HG03354 (cell line): ENCODE measurements at regions not wholly inside any gene's neighbourhood (a gene's known extent, or its start where the extent isn't known, plus 50 kb on each side); places are given as distances from the start of the nearest gene placed in this dataset.
"Not testable (repeated sequence)": the region's sequence is repeated elsewhere in the genome, so short reads cannot be mapped to it uniquely, and the experiment has no call there.

ENCODE experiments used
- ATAC-seq: cut with Tn5 transposase; IDR thresholded peaks from one replicate; pipeline ENCODE4 v1.9.1; 2021; ENCODE audit warnings: mild to moderate bottlenecking; ENCODE audit not compliant: unreplicated experiment, poor library complexity, severe bottlenecking

DNA sequence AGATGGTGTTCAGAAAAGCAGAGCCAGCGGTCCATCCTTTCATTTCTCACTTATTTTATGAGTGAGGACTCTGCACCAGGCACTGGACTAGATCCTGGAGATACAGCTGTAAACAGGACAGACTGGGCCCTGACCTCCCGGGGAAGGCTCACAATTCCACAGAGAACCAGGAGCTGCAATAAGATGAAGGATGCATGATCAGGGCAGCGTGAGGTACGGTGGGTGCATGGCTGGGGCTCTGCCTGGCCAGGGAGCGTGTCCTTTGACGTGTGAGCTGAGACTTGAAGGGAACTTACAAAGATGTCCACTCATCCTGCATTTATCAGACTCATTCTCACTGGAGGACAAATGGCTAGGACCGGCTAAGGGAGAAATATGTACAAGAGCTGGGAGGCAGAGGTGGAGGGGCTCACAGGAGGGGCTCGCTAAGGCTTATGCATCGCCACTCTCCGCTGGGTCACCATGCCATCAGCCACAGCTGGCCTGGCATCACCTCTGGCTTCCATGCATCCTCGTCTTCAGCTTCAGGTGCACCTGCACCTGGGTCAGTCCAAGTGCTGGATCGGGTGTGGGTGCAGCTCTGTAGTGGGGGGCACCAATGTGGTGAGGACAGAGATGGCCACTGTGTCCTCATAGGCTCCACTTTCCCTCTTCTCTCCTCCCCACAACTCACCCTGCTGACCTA, 213.9 kb downstream of the TOMM20 start:
- no peak for ATAC-seq

DNA sequence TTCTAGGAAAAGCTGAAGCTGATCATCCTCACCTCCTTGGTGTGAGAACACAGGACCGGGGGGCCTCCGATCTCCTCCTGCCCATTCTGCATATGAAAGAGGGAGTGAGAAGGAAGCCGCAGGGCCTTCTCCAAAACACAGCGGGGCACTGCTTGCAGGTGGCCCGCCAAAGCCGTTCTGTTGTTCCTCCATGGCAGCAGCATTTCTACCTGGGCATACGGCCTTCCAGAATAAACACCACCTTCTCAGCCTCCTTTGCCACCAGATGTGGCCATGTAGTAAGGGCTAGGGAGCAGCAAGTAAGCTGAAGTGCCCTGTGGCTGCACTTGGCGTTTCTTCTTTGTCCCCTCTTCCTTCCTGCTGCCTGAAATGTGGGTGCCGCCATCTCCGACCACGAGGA, 214.9 kb downstream of the TOMM20 start:
- ATAC-seq = no peak

DNA sequence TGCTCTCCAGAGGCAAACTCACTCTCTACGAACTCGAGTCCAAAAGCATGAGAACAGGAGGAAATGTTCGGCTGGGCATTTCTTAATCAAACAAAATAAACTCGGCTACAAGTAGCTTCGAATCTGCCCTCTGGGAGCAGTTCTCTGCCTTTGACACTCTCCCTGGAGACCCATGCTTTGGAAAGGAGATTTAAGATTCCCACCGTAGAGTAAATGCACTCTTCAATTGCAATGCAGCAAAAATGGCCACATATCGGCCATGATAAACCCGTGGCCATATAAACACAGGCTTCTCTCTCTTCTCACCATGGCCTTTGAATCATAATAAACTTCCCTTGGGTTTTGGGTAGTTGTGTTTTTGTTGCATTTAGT, 215.4 kb downstream of the TOMM20 start:
- no peak for ATAC-seq

DNA sequence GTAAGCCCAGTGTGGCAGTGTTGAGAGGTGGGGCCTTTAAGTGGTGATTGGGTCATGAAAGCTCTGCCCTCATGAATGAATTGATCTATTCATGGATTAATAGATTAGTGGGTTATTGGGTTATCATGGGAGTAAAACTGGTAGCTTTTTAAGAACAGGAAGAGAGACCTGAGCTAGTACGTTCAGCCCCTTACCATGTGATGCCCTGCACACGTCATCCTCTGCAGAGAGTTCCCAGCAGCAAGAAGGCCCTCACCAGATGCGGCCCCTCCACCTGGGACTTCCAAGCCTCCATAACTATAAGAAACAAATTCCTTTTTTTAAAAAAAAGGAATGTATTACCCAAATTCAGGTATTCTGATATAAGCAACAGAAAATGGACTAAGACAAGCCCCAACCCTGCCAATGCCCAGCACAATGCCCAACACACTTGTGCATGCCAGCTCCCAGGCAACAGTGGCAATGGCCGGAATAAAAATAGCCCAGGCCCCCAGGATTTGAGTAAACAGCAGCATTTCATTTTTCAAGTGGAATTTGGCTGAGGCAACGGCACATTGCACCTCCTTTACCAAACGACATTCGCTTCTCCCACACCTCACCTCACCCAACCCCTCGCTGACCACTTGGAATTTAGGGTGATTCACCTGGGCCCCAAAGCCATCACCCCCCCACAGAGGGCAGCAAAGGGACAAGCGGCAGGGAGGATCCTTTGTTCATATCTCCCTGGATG, 215.9 kb downstream of the TOMM20 start:
- no peak for ATAC-seq

DNA sequence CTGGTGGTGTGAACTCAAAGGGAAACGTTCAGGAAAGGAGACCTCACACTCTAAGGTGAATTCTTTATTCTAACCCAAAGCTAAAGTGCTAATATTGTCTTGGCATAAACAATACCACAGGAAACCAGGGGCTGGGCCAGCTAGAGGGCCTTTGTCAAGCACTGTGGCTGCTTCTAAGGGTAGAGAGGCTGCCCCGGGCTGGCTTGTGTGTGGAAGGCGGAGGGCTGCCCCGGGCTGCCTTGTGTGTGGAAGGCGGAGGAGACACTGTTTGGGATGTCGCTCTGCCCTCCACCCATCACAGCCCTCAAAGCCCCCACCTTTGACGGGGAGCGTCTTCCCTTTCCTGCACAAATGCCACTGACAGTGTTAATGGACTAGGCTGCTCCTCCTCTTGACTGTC, 216.8 kb downstream of the TOMM20 start:
- ATAC-seq = no peak

DNA sequence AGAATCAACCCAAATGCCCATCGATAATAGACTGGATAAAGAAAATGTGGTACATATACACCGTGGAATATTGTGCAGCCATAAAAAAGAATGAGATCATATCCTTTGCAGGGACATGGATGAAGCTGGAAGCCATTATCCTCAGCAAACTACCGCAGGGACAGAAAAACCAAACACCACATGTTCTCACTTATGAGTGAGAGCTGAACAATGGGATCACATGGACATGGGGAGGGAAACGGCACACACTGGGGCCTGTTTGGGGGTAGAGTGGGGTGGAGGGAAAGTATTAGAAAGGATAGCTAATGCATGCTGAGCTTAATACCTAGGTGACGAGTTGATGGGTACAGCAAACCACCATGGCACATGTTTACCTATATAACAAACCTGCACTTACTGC, 217.5 kb downstream of the TOMM20 start:
- ATAC-seq = not testable (repeated sequence)

DNA sequence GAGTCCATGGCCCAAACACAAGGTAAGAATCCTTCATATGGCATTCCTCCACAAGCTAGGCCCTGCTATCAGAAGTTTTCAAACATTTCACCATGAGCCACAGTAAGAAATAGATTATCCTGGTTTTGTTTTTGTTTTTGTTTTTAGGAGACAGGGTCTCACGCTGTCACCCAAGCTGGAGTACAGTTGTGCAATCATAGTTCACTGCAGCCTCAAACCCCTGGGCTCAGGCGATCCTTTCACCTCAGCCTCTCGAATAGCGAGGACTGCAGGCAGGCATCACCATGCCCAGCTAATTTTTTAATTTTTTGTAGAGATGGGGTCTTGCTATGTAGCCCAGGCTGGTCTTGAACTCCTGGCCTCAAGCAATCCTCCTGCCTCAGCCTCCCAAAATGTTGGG, 218.8 kb downstream of the TOMM20 start:
- ATAC-seq = no peak

DNA sequence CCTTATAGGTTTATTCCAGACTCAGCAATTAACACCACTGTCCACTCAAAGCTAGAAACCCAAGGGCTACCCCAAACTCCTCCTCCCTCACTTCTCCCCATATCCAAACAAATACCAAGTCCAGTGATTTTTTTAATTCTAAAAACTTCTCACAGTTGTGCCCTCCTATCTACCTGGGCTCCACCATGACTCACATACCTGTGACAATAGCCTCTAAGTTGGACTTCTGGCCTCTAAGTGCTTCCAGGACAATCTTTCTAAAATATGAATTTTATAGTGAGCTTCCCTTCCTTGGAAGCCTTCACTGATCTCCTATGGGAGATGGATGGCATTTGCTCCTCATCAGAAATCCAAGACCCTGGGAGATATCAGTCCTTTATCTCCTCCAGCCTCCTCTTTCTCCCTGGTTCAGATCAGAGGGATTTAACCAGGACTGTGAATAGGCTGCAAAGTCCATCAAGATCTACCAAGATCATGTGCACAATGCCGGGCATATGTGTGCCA, 219.3 kb downstream of the TOMM20 start:
- ATAC-seq = no peak

DNA sequence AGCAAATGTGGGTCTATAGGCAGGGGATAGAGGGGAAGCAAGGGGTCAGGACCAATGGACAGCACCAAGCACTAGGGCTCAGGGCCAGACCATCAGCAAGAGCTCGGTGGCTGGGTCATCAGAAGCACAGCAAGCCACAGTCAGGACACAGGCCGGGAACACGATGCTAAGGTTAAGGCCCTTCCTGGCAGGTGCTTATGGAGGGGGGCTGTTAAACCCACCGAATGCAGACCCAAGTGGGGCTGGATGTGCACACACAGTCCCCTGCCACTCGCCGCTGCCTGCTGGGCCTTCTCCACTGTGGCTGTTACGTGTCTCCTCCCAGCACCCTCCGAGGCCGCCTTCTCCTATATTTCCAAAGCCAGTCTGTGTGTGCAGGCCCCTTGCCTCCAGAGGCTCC, 220.1 kb downstream of the TOMM20 start:
- ATAC-seq = no peak

DNA sequence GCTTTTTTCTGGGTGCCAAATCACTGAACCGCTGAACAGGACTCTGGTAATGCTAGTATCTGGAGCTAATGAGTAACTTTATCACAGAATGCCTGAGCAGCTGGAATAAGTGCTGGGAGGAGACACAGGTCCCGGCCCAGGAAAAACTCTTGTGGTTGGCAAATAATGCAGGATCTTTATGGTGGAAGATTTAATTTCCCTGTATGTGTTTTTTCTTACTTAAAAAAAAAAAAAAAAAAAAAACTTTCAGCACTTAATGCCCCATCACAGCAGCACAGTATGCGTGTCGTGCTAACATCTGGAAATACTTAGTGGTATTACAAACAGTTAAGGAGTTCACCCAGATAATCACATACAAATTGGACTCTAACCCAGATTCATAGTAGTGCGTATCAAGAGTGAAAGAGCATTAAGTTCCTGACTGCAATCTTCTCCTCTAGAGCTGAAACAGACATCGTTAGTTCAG, 220.7 kb downstream of the TOMM20 start:
- ATAC-seq = no peak

DNA sequence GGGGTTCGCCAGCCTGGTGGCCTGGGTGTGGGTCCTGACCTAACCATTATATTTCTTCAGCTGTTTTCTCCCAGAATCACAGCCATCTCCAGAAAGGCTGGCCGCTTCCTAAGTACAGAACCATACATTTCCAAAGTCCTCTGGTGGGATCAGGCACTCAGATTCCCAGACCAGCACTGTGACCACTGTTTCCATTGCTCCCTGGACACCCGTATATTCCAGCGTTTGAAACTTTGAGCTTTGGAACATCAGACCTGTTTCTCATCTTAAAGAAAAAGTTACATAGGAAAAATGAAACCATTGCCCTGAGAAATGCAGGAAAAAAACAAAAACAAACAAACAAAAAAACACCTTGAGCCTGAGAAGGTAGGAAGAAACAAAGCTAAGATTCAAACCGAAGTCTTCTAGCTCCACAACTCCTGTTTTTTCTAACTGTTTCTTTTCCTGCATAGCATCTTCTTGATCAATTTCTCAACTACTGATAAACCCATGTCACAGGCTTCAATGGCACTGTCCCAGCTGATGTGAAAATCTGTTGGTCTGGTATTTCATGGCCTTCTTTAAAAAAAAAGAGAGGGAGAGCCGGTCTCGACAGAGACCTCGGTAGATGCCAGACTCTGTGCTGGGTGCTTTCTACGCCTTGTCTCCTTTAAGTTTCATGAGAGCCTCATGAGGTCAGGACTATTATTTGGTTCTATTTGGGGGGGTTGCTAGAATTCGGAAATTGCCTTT, 221.3 kb downstream of the TOMM20 start:
- ATAC-seq = no peak

DNA sequence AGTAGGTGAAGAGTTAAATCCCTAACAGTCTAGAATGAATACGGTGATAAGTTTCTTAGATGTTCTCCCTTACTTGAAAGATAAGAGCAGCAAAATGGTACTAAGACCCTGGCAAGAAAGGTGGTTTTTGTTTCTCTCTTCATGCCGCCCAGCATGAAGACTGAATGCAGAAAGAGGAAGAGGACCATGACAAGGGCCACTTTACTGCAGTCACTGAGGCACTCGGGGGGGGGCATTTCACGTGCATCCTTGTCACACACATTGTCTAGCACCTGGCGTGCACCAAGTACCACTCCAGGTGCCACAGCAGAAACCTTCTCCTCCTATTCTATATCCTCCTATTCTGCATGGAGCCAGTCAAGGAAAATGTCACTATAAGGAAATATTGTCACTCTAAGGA, 222.0 kb downstream of the TOMM20 start:
- ATAC-seq = no peak

DNA sequence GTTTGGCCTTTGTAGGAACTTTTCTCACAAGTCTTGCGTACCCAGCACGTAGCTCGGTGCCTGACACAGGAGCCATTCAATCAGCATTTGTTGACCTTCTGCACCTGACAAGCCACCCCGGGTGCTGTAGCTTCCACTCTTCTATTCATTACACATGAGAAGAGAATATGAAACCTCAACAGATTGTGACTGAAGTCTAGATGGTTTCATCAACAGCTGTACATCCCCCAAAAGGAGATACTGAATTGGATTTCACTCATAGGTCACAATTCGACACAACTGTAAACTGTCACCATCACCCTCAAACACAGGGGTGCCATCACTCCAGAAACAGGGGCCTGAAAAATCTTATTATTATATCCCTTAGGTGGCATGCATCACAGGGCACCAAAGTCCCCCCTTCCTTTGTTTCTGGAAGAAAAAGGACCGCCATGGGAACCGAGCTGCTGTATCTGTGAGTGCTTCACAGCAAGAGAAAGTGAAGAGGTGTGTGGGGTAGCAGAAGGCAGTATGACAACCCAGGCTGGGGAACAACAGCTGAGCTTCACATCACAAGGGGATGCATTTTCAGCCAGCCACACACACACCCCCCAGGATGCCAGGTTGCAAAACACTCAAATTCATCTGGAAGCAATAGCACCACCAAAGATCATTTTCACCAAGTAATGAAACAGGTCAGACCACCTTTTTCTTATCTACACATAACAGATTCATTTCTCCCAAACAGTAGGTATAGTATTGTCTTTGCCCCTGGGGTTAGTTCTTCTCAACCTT, 225.7 kb downstream of the TOMM20 start:
- ATAC-seq = no peak

DNA sequence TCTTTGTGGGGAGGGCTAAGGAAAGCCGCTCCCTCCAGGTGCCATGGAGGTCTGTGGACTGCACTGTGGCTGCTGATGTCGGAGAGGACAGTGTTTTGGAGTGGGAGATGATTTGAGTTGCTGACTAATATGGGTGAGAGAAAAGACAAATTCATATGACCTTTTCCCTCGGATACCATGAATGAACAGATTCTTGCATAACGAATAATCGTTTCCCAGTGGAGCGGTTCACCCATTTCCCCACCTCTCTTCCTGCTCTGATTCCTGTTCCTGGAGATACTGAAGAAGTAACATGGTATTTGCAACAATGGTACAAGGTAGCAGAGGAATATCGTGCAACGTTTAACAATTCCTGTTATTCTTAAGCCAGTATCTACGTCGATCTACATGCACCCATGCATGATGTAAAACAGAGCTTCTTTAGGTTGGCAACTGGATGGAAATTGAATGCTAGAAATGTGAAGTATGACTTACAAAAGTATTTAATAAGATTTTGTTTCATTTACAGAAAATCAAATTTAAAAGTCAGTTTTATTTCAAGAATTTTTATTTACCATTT, 227.1 kb downstream of the TOMM20 start:
- no peak for ATAC-seq

DNA sequence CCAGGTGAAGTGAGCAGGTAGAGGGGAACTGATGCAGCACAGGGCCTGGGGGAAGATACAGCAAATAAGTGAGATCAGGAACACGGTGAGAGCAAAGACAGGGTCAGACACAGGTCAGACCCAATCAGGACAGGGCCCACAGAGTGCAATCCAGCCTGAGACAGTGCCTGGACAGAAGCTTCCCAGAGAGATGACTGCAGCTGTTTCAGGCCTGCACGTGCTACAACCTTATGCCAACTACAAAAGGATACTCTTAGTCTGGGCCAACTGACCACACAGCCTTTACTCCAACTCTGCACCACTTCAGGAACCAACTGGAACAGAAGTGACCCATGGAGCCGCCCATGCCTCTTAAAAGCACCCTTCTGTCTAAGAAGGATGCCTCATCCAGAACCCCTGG, 228.0 kb downstream of the TOMM20 start:
- no peak for ATAC-seq

DNA sequence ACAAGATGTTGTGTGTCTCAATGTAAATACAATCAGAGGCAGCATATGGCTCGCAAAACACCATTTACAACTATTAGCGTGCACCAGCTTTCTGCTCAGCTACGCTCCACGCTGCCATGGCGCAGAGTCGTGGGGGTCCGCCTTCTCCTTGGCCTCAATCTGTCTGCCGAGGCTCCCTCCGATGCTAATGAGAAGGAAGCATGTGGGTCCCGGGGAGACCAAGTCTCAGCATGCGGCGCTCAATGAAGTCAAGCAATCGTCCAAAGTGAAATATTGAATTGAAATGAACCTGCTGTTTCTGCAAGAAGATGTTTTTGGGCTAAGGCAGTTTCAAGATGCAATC, 228.9 kb downstream of the TOMM20 start:
- ATAC-seq = no peak

DNA sequence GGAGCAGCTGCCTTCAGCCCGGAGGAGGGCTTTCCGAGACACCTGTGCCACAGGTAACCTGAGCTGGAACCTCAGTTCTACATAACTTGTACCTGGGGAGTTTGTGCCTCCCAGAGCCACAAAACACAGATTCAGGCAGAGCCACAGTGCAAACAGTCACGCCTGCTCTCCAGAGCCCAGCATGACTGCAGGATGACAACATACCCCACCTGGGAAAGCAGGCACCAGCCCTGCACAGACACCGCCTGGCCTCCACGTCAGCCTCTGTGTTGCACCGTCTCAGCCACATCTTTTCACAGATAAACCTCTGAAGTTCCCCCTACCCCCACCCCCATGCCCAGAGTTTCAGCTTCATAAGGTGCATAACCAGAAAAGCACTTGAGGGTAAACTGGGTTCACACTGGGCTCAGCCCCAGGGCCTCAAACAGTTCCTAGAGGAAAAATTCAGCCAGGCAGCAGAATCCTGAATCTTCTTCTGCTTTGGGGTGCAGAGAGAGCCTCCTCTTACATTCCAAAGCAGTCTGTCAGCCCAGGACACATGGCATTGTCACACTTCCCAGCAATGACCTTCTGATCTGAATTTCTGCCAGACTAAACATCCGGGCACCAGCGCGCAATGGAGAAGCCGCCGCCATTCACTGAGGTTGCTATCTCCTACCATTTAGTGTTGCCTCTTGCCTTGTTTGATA, 229.5 kb downstream of the TOMM20 start:
- no peak for ATAC-seq

DNA sequence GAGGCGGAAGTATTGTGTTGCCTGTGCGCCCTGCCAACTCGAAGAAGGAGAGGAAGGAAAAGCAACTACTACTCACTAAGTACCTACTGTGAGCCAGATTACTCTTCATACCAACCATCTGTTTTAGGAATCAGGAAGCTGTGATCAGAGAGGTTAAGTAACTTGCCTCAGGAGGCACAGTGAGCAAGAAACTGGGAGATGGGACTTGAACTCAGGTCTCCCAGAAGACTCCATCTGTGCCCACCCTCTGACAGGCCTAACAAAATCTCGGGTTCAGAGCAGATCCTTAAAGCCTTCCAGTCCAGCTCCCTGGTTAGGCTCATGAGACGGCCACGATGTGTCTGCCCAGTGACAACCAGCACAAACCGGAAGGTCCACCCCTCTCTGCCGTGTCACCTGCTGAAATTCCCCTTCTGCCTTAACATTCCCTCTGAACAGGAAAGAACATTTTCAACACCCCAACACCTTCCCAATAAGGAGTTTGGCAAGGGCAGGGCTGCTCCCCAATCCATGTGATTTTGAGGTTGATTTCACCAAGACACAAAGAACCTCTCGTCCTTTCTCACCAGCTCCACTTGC, 230.1 kb downstream of the TOMM20 start:
- ATAC-seq = no peak
